Nephron (organoid): ENCODE measurements at regions not wholly inside any gene's neighbourhood (a gene's known extent, or its start where the extent isn't known, plus 50 kb on each side); places are given as distances from the start of the nearest gene placed in this dataset.

Experiments
- H3K27ac Mint-ChIP-seq, 3 experiments: 2 replicates each; pipeline ENCODE4 v1.8.0; 2020; ENCODE audit warnings: mixed read lengths in 3 of 3, mild to moderate bottlenecking in 2 of 3, moderate library complexity in 1 of 3
- H3K27me3 Mint-ChIP-seq: 2 replicates; pipeline ENCODE4 v1.8.0; 2021; ENCODE audit warnings: low read depth, mild to moderate bottlenecking, moderate library complexity, mixed read lengths
- H3K36me3 Mint-ChIP-seq: 2 replicates; pipeline ENCODE4 v1.8.0; 2020; ENCODE audit warnings: low read depth, mixed read lengths
- H3K4me1 Mint-ChIP-seq: 2 replicates; pipeline ENCODE4 v1.8.0; 2020; ENCODE audit warnings: mixed read lengths
- H3K4me3 Mint-ChIP-seq, 3 experiments: 2 replicates each; pipeline ENCODE4 v1.8.0; 2020; ENCODE audit warnings: mild to moderate bottlenecking in 3 of 3, mixed read lengths in 3 of 3, moderate library complexity in 2 of 3
- H3K9me3 Mint-ChIP-seq: 2 replicates; pipeline ENCODE4 v1.8.0; 2020; ENCODE audit warnings: mixed read lengths
- CTCF ChIP-seq, 3 experiments: fragments of 200-600 bp; sonication (generic); IDR thresholded peaks; one replicate each; pipeline ENCODE4 v1.5.0; 2021; ENCODE audit warnings: antibody characterized with exemption in 3 of 3; ENCODE audit not compliant: unreplicated experiment in 3 of 3

- no peak for TF ChIP-seq CTCF (IDR thresholded peaks at IDR 0.05; ENCODE audit: unreplicated experiment in 3 of 3)
- H3K4me1 Mint-ChIP-seq = no peaks in the 10 kb centered on the region
- H3K4me3 Mint-ChIP-seq = no peak overlapping the region
- H3K27me3 Mint-ChIP-seq = no peaks in the 10 kb centered on the region
- H3K9me3 Mint-ChIP-seq = no peaks in the 10 kb centered on the region
- H3K36me3 Mint-ChIP-seq = no peaks in the 10 kb centered on the region
- no peak overlapping the region for H3K27ac Mint-ChIP-seq
Measured at GRCh38 chr3:18149935-18150334, 275.2 kb downstream of the SATB1 start.

- Mint-ChIP-seq H3K4me1 (no peaks in the 10 kb centered on the region), H3K27me3 (no peaks in the 10 kb centered on the region), H3K27ac (no peak overlapping the region), H3K9me3 (no peaks in the 10 kb centered on the region), H3K4me3 (no peak overlapping the region), H3K36me3 (no peaks in the 10 kb centered on the region)
- TF ChIP-seq CTCF (IDR thresholded peaks at IDR 0.05; ENCODE audit: unreplicated experiment in 3 of 3) = no peak
Measured at GRCh38 chr3:18149386-18149785, 275.8 kb downstream of the SATB1 start.

GRCh38 chr3:18144571-18144970 is 280.6 kb downstream of the SATB1 start:
- Mint-ChIP-seq H3K27ac (no peak overlapping the region), H3K27me3 (peaks cover 2% of the 10 kb centered on the region), H3K9me3 (no peaks in the 10 kb centered on the region), H3K4me1 (no peaks in the 10 kb centered on the region), H3K36me3 (no peaks in the 10 kb centered on the region), H3K4me3 (no peak overlapping the region)
- TF ChIP-seq CTCF (IDR thresholded peaks at IDR 0.05; ENCODE audit: unreplicated experiment in 3 of 3) = no peak

- Mint-ChIP-seq H3K27me3 (peaks cover 4% of the 10 kb centered on the region), H3K27ac (peak overlapping the region in 1 of 3 experiments; percentile 6), H3K4me3 (no peak overlapping the region), H3K36me3 (no peaks in the 10 kb centered on the region), H3K4me1 (no peaks in the 10 kb centered on the region), H3K9me3 (no peaks in the 10 kb centered on the region)
- no peak for TF ChIP-seq CTCF (IDR thresholded peaks at IDR 0.05; ENCODE audit: unreplicated experiment in 3 of 3)
Measured at GRCh38 chr3:18143258-18143780, 281.8 kb downstream of the SATB1 start.

GRCh38 chr3:18137958-18138357 is 287.2 kb downstream of the SATB1 start:
- no peak overlapping the region for H3K4me3 Mint-ChIP-seq
- H3K36me3 Mint-ChIP-seq = no peaks in the 10 kb centered on the region
- TF ChIP-seq CTCF (IDR thresholded peaks at IDR 0.05; ENCODE audit: unreplicated experiment in 3 of 3) = no peak
- peaks cover 4% of the 10 kb centered on the region for H3K27me3 Mint-ChIP-seq
- no peaks in the 10 kb centered on the region for H3K4me1 Mint-ChIP-seq
- H3K27ac Mint-ChIP-seq = no peak overlapping the region
- H3K9me3 Mint-ChIP-seq = no peaks in the 10 kb centered on the region

GRCh38 chr3:18135060-18135814 is 289.9 kb downstream of the SATB1 start:
- H3K9me3 Mint-ChIP-seq = no peaks in the 10 kb centered on the region

More at GRCh38 chr3:18135060-18135814, 289.9 kb downstream of the SATB1 start:
- no peak overlapping the region for H3K4me3 Mint-ChIP-seq
- no peak overlapping the region for H3K27ac Mint-ChIP-seq
- TF ChIP-seq CTCF (IDR thresholded peaks at IDR 0.05; ENCODE audit: unreplicated experiment in 3 of 3) = no peak
- H3K4me1 Mint-ChIP-seq = no peaks in the 10 kb centered on the region
- H3K27me3 Mint-ChIP-seq = peaks cover 4% of the 10 kb centered on the region
- H3K36me3 Mint-ChIP-seq = no peaks in the 10 kb centered on the region
